NCI-H1930 (cell line): ENCODE measurements at regions not wholly inside any gene's neighbourhood (a gene's known extent, or its start where the extent isn't known, plus 50 kb on each side); places are given as distances from the start of the nearest gene placed in this dataset.

Experiments used
- DNase-seq, 2 experiments: peaks; one replicate each; lab custom pipeline; 2025; lab: John Stamatoyannopoulos, UW

DNA sequence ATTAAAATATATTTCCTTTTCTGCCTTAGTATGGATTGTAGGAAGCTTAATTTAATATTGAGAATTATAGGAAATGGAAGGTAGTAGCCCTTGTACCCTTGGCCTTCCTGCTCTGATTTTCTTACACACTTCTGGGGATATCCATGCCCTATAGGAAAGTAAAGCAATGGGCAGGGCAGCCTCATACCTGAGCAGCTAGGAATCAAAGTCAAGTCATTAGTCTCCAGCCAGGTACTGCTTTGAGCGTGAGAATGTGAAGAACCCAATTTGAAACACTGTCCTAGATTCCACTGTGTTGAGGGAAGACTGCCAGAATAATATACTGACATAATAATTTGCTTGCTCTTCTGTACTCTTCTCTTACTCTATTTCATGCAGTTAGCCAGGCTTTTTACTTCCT lies 51.0 kb upstream of the L3MBTL3 start:
- DNase-seq = no peak

DNA sequence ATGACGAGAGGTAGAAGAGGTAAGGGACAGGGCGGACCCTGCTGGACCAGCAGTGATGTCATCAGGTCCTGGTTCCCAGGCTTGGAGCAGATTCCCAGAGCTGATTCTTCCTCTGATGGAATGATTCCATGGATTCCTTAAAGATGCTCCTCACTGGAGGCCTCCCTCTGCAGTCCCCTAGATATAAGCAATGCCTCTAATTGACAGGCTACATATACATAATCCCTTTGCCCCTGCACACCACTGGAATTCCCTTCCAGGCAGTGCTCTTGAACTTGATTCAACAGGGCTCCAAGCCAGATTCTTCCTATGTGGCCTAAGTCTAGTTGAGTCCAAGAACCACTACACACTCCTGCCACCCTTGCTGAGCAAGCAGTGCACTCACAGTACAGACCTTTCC lies 52.3 kb upstream of the L3MBTL3 start:
- no peak for DNase-seq

DNA sequence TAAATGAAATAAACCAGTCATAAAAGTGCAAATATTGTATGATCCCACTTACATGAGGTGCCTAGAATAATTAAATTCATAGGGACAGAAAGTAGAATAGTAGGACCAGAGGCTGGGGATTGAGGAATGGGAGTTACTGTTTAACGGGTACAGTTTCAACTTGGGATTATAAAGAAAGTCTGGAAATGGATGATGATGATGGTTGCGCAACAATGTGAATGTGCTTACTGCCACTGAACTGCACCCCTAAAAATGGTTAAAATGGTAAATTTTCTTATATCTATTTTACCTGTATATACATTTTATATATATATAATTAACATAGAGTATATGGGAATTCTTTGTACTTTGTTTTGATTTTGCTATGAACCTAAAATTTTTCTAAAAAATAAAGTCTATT lies 53.3 kb upstream of the L3MBTL3 start:
- no peak for DNase-seq

DNA sequence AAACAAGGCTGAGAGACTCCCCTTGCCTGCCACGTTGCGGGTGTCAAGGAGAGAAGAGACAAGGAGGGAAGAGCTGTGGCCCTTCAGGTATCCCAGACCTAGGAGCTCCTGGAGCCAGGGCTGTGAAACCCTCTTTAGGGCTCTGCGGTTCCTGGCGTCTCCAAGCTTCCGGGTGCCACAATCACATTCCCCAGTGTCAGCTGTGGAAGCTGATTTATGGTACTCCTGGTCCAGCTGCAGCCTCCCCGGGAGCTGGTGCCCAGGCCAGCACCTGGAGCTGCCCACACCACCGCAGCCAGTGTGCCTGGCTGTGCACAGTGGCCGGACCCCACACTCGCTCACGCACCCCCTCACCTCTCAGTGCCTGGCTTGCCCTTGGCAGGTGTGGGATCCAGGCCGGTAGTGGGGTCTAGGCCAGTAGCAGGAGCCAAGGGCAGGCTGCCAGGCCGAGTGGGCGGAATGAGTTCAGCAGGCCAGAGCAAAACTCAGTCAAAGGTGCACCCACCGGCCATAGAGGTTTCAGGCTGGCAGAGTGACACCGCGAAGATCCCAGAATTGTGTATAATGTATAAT lies 58.9 kb upstream of the L3MBTL3 start:
- no peak for DNase-seq

DNA sequence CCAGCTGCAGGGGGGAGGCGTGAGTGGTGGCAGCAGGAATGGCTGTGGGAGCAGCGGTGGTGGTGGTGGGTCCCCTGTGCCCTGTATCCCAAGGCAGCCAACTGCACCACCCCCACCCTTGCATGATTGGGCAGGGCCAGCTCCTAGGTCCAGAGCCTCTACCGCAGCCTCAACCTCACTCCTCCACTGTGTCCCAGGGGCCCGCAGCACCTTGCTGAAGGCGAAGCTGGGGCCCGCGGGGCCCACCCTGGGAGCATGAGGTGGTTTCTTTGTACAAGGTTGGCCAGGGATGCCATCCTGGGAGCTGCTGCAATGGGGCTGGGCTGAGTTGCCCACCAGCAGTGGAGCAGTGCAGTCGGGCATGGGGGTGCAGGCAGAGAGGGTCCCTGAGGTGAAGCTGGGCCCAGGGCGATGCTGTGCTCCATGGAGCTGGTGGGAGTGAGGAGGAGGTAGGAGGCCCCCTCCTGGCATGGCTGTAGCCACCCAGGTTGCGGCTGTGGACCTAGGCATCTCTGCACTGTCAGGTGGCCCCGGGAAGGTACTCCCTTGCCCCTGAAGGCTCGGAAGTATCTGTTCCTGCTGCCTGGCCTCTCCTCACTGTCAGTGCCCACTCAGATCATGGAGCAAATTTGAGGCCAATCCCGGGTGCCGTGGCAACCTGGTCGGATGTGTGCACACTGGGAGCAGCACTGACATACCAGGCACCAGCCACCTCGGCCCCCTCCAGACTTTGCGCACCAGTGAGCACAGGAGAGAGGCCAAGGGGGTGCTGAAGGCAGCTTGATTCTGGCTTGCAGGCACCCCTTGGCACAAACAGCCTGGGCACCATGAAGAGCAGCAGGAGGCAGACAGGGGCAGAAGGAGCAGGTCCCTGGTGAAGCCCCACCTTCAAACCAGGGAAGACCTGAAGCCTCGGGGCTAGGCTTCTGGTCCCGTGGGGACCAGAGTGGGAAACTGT lies 60.2 kb upstream of the L3MBTL3 start:
- DNase-seq = no peak

GRCh38 chr6:129955584-129955983 lies 62.8 kb upstream of the L3MBTL3 start:
- DNase-seq = no peak

- no peak for DNase-seq
These were observed 63.5 kb upstream of the L3MBTL3 start for GRCh38 chr6:129954749-129955431.

GRCh38 chr6:129947797-129948196 lies 70.6 kb upstream of the L3MBTL3 start:
- no peak for DNase-seq

GRCh38 chr6:129946439-129947140 lies 71.8 kb upstream of the L3MBTL3 start:
- DNase-seq = no peak

GRCh38 chr6:129943637-129944271 lies 74.6 kb upstream of the L3MBTL3 start:
- DNase-seq = no peak

DNA sequence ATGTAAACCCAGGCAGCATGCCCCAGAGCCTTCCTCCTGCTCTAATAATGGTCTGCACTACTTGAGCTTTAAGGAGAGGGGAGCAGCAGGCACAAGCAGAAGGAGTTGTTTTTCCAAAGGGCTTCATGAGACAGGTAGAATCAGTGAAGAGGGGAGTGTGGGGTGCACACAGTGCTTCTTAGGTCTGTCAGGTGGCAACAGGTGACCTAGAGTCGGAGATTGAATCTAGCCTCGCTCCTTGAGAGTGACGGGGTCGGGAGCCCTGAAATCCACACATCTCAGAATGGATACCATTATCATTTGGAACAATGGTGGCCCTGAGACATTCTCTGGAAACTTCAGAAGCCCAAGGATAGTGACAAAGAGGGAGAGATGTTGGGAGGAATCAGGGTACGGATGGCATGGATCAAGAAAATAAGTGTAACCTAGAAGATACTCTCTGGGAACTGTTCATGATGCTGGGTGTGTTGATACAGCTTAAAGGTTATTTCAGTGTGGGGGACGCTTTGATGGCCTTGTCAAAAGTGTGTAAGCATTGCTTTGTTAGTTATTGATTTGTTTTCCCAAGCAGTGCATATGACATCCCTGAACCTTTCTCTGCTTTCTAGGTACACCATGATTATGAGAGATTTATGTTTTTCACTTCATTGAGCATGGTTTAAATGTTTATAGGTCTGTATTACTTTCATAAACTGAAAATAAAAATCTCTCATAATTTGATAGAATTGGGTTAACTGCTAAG lies 77.8 kb upstream of the L3MBTL3 start:
- no peak for DNase-seq

GRCh38 chr6:129938249-129939020 lies 77.3 kb upstream of the TMEM244 start:
- no peak for DNase-seq

DNA sequence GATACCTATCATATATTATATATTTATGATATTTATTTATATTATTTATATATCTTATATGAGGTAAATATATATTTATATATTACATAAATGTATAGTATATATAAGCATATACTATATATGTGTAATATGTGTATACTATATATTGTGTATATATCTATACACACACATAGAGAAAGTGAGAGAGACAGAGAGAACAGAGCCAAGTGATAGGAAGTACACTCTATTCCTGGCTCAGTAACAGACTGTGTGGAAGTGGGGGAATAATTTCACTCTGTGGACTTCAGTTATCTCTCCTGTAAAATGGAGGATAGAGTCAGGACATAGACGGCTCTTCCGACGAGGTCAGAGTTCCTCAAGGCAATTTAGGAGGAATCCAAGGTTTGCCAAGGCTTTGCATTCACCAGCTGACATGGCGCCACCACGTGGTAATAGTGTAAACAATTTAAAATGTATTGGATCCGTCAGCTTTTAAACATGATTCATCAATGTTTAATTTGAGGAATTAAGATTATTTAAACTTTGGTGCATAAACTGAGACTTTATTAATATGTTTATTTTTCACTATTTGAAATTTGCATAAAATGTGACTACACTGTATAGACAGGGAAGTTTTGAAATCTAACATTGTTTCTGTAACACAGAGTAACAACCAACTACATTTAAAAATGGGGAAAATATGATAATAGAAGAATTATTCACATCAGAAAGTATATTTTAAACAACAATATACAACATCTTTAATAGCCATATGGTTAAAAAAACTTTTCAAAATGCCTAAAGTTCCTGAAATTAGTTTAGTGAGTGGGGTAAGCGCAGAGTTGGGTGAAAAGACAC lies 75.4 kb upstream of the TMEM244 start:
- peak; percentile 26 to 31 for DNase-seq

- DNase-seq = no peak
These were observed 71.2 kb upstream of the TMEM244 start for GRCh38 chr6:129932321-129932720.

DNA sequence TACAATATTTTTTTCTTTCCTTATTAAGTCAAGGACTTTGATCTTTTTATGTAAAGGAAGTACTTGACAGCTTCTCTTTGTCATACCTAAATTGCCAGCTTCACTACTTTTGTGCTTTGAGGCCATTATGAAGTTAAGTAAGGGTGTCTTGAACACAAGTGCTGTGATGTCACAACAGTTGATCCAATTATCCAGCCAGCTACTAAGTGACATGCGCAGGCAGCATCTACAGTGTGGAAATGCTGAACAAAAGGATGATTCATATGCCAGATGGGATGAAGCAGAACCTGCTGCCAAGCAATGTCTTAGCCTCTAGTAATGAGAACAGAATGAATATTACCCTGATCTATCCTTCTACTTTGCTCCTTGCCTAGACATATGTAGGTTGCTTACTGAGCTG lies 68.3 kb upstream of the TMEM244 start:
- DNase-seq = no peak

DNA sequence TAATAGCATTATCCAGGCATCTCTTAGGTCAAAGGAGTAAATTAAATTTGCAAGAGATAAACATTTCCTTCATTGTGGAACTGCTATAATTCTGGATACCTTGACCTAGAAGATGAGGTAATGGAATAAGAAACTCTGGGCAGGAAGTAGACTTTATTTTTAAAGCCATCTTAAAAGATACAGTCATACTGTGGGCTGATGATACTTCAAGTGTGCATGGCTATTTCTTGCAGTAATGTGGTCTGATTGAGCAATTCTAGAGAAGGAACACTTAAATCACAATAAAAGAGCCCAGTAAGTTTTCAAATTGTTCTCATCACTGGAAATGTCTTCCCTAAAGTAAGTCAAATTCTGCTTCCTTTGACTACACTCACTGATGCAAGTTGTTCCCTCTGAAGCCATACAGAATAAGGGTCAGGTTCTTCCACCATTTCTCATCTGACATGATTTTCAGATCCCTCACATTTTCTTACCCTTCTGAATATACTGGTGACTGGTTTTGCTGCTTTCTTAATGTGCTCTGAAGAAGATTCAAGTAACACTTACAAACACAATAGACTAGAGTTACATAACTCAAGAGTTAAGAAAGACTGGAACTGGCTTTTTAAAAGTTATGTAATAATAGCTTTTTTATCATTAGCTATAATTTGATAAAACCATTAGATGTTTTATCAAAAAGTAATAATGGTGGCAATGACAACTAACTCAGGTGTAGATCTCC lies 62.6 kb upstream of the TMEM244 start:
- no peak for DNase-seq

- no peak for DNase-seq
These were observed 60.2 kb upstream of the TMEM244 start for GRCh38 chr6:129921169-129921817.

GRCh38 chr6:129920103-129920798 lies 59.1 kb upstream of the TMEM244 start:
- DNase-seq = no peak
